Neural cell (in vitro differentiated cells): ENCODE measurements at regions not wholly inside any gene's neighbourhood (a gene's known extent, or its start where the extent isn't known, plus 50 kb on each side); places are given as distances from the start of the nearest gene placed in this dataset.

Source experiments
- H2AFZ ChIP-seq: fragments of 200-600, 300-800 bp; sonication (generic), shearing (Covaris generic); 2 replicates; pipeline ENCODE4 v1.6.0; 2014; ENCODE audit warnings: low read depth, mild to moderate bottlenecking, antibody characterized with exemption, low read length, moderate library complexity
- H3F3A ChIP-seq: fragments of 200-600 bp; shearing (Covaris generic); 2 replicates; pipeline ENCODE4 v1.6.1; 2016; ENCODE audit warnings: mild to moderate bottlenecking, moderate library complexity, mixed read lengths, antibody characterized with exemption, low read length; ENCODE audit not compliant: insufficient read depth, poor library complexity, severe bottlenecking
- H3K27ac ChIP-seq: fragments of 200-600, 300-800 bp; sonication (generic), shearing (Covaris generic); 2 replicates; pipeline ENCODE4 v1.5.1; 2014; ENCODE audit warnings: mild to moderate bottlenecking, low read length, moderate library complexity
- H3K27me3 ChIP-seq: fragments of 300-800, 200-600 bp; sonication (generic), shearing (Covaris generic); 2 replicates; pipeline ENCODE4 v1.6.0; 2014; ENCODE audit warnings: mild to moderate bottlenecking, low read depth, low read length, moderate library complexity; ENCODE audit not compliant: insufficient read depth
- H3K36me3 ChIP-seq: fragments of 300-800, 200-600 bp; sonication (generic), shearing (Covaris generic); 2 replicates; pipeline ENCODE4 v1.5.1; 2014; ENCODE audit warnings: mild to moderate bottlenecking, antibody characterized with exemption, low read length, moderate library complexity; ENCODE audit not compliant: insufficient read depth
- H3K4me2 ChIP-seq: fragments of 300-800, 200-600 bp; sonication (generic), shearing (Covaris generic); 2 replicates; pipeline ENCODE4 v1.6.0; 2014; ENCODE audit warnings: mild to moderate bottlenecking, low read length
- H3K4me3 ChIP-seq: fragments of 300-800, 200-600 bp; sonication (generic), shearing (Covaris generic); 2 replicates; pipeline ENCODE4 v1.5.1; 2014; ENCODE audit warnings: mild to moderate bottlenecking, low read length, moderate library complexity
- H3K79me2 ChIP-seq: fragments of 200-600 bp; shearing (Covaris generic); replicated peaks from 2 replicates; pipeline ENCODE4 v1.6.0; 2014; ENCODE audit warnings: mild to moderate bottlenecking, low read length, moderate library complexity; ENCODE audit not compliant: insufficient read depth
- H3K9ac ChIP-seq: fragments of 300-800, 200-600 bp; sonication (generic), shearing (Covaris generic); 2 replicates; pipeline ENCODE4 v1.6.1; 2016; ENCODE audit warnings: mild to moderate bottlenecking, low read length, mixed read lengths
- H3K9me2 ChIP-seq: fragments of 200-600 bp; shearing (Covaris generic); 2 replicates; pipeline ENCODE4 v1.6.1; 2016; ENCODE audit warnings: mild to moderate bottlenecking, low read length, mixed read lengths; ENCODE audit not compliant: insufficient read depth
- H3K9me3 ChIP-seq: fragments of 200-600, 300-800 bp; sonication (generic), shearing (Covaris generic); 2 replicates; pipeline ENCODE4 v1.6.1; 2016; ENCODE audit warnings: mild to moderate bottlenecking, mixed run types, low read length, moderate library complexity, mixed read lengths
- H4K20me1 ChIP-seq: fragments of 200-600 bp; shearing (Covaris generic); 2 replicates; pipeline ENCODE4 v1.6.1; 2016; ENCODE audit warnings: mild to moderate bottlenecking, mixed run types; ENCODE audit not compliant: insufficient read depth
- EP300 ChIP-seq: fragments of 450-650 bp; conservative IDR thresholded peaks from 2 replicates; pipeline ENCODE4 v1.6.1; 2014; ENCODE audit warnings: antibody characterized with exemption, mild to moderate bottlenecking, moderate library complexity; ENCODE audit not compliant: poor library complexity, severe bottlenecking
- EZH2 ChIP-seq: fragments of 200-600, 300-800 bp; shearing (Covaris generic), sonication (generic); IDR thresholded peaks from 2 replicates; pipeline ENCODE4 v1.6.1; 2014; ENCODE audit warnings: antibody characterized with exemption, low read length, borderline replicate concordance, mild to moderate bottlenecking; ENCODE audit not compliant: insufficient read depth, poor library complexity, severe bottlenecking
- MXI1 ChIP-seq: fragments of 450-650 bp; conservative IDR thresholded peaks from 2 replicates; pipeline ENCODE4 v1.6.1; 2014; ENCODE audit warnings: antibody characterized with exemption, mild to moderate bottlenecking; ENCODE audit not compliant: poor library complexity, severe bottlenecking
- POLR2AphosphoS5 ChIP-seq: IDR thresholded peaks from 2 replicates; pipeline ENCODE4 v1.6.1; 2012
- RAD21 ChIP-seq: fragments of 450-650 bp; conservative IDR thresholded peaks from 2 replicates; pipeline ENCODE4 v1.6.1; 2014; ENCODE audit warnings: antibody characterized with exemption, mild to moderate bottlenecking, moderate library complexity
- SMC3 ChIP-seq: fragments of 450-650 bp; conservative IDR thresholded peaks from 2 replicates; pipeline ENCODE4 v1.6.1; 2014; ENCODE audit warnings: antibody characterized with exemption, mild to moderate bottlenecking, moderate library complexity; ENCODE audit not compliant: poor library complexity
- TAF1 ChIP-seq: IDR thresholded peaks from 2 replicates; pipeline ENCODE4 v1.6.1; 2012; ENCODE audit warnings: low read depth
- TF ChIP-seq, protein P1 (sequence below): IDR thresholded peaks from 2 replicates; pipeline ENCODE4 v1.6.1; 2012; ENCODE audit warnings: borderline replicate concordance
- TF ChIP-seq, protein P2 (sequence below): fragments of 450-650 bp; IDR thresholded peaks from 2 replicates; pipeline ENCODE4 v1.5.1; 2014; ENCODE audit warnings: antibody characterized with exemption, mild to moderate bottlenecking, moderate library complexity; ENCODE audit not compliant: poor library complexity, severe bottlenecking

DNA sequence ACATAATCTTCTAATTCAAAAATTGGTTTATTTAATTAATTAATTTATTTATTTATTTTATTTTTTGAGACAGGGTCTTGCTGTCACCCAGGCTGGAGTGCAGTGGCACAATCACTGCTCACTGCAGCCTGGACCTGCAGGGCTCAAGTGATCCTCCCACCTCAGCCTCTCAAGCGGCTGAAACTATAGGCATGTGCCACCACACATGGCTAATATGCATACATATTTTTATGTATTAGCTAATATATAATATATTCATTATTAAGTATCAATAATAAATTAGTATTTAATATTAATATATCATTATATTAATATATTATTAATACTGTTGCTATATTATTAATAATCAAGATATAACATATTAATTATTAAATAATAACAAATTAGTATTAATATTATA lies 406.7 kb downstream of the GPATCH2 start:
- Histone ChIP-seq H3K9ac (no peak overlapping the region), H3K27me3 (no peaks in the 10 kb centered on the region), H3K79me2 (no peaks in the 10 kb centered on the region), H3F3A (no peaks in the 10 kb centered on the region), H3K4me3 (no peak overlapping the region), H3K9me3 (no peaks in the 10 kb centered on the region), H3K4me2 (no peak overlapping the region), H3K27ac (no peak overlapping the region), H2AFZ (no peak overlapping the region), H3K36me3 (no peaks in the 10 kb centered on the region), H4K20me1 (no peaks in the 10 kb centered on the region), H3K9me2 (no peaks in the 10 kb centered on the region)
- TF ChIP-seq RAD21 (no peak), POLR2AphosphoS5 (no peak), EZH2 (no peak), MXI1 (no peak), EP300 (no peak), SMC3 (no peak), TAF1 (no peak)
- TF ChIP-seq, protein P1, sequence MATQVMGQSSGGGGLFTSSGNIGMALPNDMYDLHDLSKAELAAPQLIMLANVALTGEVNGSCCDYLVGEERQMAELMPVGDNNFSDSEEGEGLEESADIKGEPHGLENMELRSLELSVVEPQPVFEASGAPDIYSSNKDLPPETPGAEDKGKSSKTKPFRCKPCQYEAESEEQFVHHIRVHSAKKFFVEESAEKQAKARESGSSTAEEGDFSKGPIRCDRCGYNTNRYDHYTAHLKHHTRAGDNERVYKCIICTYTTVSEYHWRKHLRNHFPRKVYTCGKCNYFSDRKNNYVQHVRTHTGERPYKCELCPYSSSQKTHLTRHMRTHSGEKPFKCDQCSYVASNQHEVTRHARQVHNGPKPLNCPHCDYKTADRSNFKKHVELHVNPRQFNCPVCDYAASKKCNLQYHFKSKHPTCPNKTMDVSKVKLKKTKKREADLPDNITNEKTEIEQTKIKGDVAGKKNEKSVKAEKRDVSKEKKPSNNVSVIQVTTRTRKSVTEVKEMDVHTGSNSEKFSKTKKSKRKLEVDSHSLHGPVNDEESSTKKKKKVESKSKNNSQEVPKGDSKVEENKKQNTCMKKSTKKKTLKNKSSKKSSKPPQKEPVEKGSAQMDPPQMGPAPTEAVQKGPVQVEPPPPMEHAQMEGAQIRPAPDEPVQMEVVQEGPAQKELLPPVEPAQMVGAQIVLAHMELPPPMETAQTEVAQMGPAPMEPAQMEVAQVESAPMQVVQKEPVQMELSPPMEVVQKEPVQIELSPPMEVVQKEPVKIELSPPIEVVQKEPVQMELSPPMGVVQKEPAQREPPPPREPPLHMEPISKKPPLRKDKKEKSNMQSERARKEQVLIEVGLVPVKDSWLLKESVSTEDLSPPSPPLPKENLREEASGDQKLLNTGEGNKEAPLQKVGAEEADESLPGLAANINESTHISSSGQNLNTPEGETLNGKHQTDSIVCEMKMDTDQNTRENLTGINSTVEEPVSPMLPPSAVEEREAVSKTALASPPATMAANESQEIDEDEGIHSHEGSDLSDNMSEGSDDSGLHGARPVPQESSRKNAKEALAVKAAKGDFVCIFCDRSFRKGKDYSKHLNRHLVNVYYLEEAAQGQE, result no peak
- TF ChIP-seq, protein P2, sequence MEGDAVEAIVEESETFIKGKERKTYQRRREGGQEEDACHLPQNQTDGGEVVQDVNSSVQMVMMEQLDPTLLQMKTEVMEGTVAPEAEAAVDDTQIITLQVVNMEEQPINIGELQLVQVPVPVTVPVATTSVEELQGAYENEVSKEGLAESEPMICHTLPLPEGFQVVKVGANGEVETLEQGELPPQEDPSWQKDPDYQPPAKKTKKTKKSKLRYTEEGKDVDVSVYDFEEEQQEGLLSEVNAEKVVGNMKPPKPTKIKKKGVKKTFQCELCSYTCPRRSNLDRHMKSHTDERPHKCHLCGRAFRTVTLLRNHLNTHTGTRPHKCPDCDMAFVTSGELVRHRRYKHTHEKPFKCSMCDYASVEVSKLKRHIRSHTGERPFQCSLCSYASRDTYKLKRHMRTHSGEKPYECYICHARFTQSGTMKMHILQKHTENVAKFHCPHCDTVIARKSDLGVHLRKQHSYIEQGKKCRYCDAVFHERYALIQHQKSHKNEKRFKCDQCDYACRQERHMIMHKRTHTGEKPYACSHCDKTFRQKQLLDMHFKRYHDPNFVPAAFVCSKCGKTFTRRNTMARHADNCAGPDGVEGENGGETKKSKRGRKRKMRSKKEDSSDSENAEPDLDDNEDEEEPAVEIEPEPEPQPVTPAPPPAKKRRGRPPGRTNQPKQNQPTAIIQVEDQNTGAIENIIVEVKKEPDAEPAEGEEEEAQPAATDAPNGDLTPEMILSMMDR, result no peak

DNA sequence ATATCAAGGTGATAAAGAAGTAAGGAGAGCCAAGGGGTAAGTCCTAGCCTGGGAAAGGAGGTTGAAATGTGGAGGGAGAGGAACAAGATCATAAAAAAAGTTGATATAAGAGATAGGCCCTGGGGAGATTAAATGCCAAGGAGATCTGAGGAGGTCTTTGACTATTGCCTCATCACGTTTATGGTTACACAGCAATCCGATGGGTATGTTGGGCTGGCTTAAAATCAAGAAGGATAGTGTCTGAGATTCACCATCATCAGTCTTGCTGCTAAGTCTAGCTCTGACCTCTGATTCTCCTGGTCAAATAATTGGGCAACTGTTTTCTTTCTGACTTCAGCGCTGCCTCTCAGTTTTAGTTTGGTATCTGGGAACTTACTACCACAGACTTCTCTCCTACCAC lies 416.3 kb downstream of the GPATCH2 start:
- Histone ChIP-seq H3K9me3 (no peaks in the 10 kb centered on the region), H3K9ac (no peak overlapping the region), H3K36me3 (no peaks in the 10 kb centered on the region), H3K9me2 (no peaks in the 10 kb centered on the region), H3K79me2 (no peaks in the 10 kb centered on the region), H3K27ac (no peak overlapping the region), H3F3A (no peaks in the 10 kb centered on the region), H3K4me3 (no peak overlapping the region), H2AFZ (no peak overlapping the region), H4K20me1 (no peaks in the 10 kb centered on the region), H3K4me2 (no peak overlapping the region), H3K27me3 (no peaks in the 10 kb centered on the region)
- TF ChIP-seq POLR2AphosphoS5 (no peak), TAF1 (no peak)

DNA sequence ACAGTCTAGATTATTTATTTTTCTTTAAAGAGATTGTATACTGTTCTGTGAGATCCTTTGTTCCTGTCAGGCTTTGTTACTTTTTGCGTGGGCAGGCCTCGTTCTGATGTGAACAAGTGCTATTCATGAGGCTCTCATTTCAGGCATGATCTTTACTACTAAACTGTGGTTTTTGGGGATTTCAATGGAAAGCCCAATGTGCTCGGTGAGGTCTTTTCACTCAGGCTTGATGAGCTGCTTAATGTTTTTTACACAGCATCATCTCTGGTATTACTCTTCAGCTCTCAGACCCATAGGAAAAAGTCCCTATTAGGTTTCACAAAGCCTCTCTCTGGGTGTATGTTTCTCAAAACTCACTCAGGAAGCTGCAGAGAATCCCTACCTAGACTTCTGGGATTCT lies 419.4 kb downstream of the GPATCH2 start:
- no peak overlapping the region for H3K9ac ChIP-seq
- H3F3A ChIP-seq, result no peaks in the 10 kb centered on the region
- H3K36me3 ChIP-seq, result no peaks in the 10 kb centered on the region
- H3K9me3 ChIP-seq, result no peaks in the 10 kb centered on the region
- H3K4me3 ChIP-seq, result no peak overlapping the region
- no peaks in the 10 kb centered on the region for H4K20me1 ChIP-seq
- no peaks in the 10 kb centered on the region for H3K79me2 ChIP-seq
- no peaks in the 10 kb centered on the region for H3K27me3 ChIP-seq
- H2AFZ ChIP-seq, result no peak overlapping the region
- no peak overlapping the region for H3K27ac ChIP-seq
- no peak overlapping the region for H3K4me2 ChIP-seq
- TF ChIP-seq MXI1, result no peak
- no peak for TF ChIP-seq TAF1
- TF ChIP-seq, protein P2, result no peak
- TF ChIP-seq EZH2, result no peak
- TF ChIP-seq POLR2AphosphoS5, result no peak
- TF ChIP-seq, protein P1, result no peak
- TF ChIP-seq SMC3, result no peak
- TF ChIP-seq EP300, result no peak
- no peak for TF ChIP-seq RAD21
- no peaks in the 10 kb centered on the region for H3K9me2 ChIP-seq
